Spleen (tissue), 11 donors: ENCODE measurements at regions not wholly inside any gene's neighbourhood (a gene's known extent, or its start where the extent isn't known, plus 50 kb on each side); places are given as distances from the start of the nearest gene placed in this dataset.
A peak's percentile ranks its signal among the peaks of the same experiment; 100 is the strongest.

ENCODE experiments used
- DNase-seq: peaks from one replicate; pipeline ENCODE4 v3.0.0-alpha.2; 2020
- H3K27ac ChIP-seq, 8 donors: fragments of 200-600 bp; sonication (generic) in 7 of 8; 1 replicate in 4 of 8; 2 replicates in 4 of 8; pipeline versions ENCODE4 v1.5.0 to v1.8.0; 2016 to 2021; ENCODE audit warnings: inconsistent platforms in 4 of 8, mild to moderate bottlenecking in 4 of 8, moderate library complexity in 1 of 8
- H3K27me3 ChIP-seq, 7 donors: fragments of 200-600 bp; sonication (generic) in 6 of 7; replicated peaks in 1 of 7; 1 replicate in 4 of 7; 2 replicates in 3 of 7; pipeline versions ENCODE4 v1.5.0 to v1.8.0; 2016 to 2021; ENCODE audit warnings: inconsistent platforms in 3 of 7, mild to moderate bottlenecking in 1 of 7
- H3K36me3 ChIP-seq, 6 donors: fragments of 200-600 bp; sonication (generic) in 5 of 6; 1 replicate in 4 of 6; 2 replicates in 2 of 6; pipeline versions ENCODE4 v1.5.0 to v1.8.0; 2016 to 2021; ENCODE audit warnings: inconsistent platforms in 2 of 6
- H3K4me1 ChIP-seq, 6 donors: fragments of 200-600 bp; sonication (generic) in 5 of 6; 1 replicate in 3 of 6; 2 replicates in 3 of 6; pipeline versions ENCODE4 v1.5.0 to v1.8.0; 2016 to 2021; ENCODE audit warnings: inconsistent platforms in 3 of 6
- H3K4me3 ChIP-seq, 8 donors: fragments of 200-600 bp; sonication (generic) in 7 of 8; 1 replicate in 4 of 8; 2 replicates in 4 of 8; pipeline versions ENCODE4 v1.5.0 to v1.8.0; 2016 to 2021; ENCODE audit warnings: inconsistent platforms in 4 of 8, mild to moderate bottlenecking in 4 of 8, moderate library complexity in 2 of 8
- H3K9me3 ChIP-seq, 8 donors: fragments of 200-600 bp; sonication (generic) in 7 of 8; 1 replicate in 4 of 8; 2 replicates in 4 of 8; pipeline versions ENCODE4 v1.5.0 to v1.8.0; 2016 to 2021; ENCODE audit warnings: inconsistent platforms in 4 of 8
- POLR2A ChIP-seq, 3 donors: fragments of 450-650 bp; IDR thresholded peaks; one replicate each; pipeline ENCODE4 v1.5.1; 2017; ENCODE audit warnings: antibody characterized with exemption in 3 of 3, mild to moderate bottlenecking in 1 of 3
- POLR2AphosphoS5 ChIP-seq, 3 donors: sonication (generic); formaldehyde crosslinking; IDR thresholded peaks; one replicate each; pipeline ENCODE4 v1.5.1; 2017; ENCODE audit warnings: antibody characterized with exemption in 3 of 3
- WGBS, 5 donors: extraction: QIAGEN DNeasy Blood & Tissue Kit in 3 of 5; methylation state at CpG; one replicate each; pipeline versions ENCODE4 v1.1.5 to v1.1.7; 2013 to 2018; 5-methylcytosine and 5-hydroxymethylcytosine counted together
- intact Hi-C: fragments of 100-400 bp; cut with DNase I; formaldehyde crosslinking; loops from one replicate; pipeline ENCODE4 v1.15.0; 2023; ENCODE audit warnings: low total_unique reads
- TF ChIP-seq, protein P1 (sequence below), 11 experiments: fragments of 200-600 bp in 7 of 11; fragments of 450-650 bp in 4 of 11; sonication (generic) in 4 of 11; IDR thresholded peaks in 8 of 11; conservative IDR thresholded peaks in 3 of 11; 1 replicate in 7 of 11; 2 replicates in 4 of 11; pipeline versions ENCODE4 v1.4.0 to v1.8.0; 2016 to 2021; ENCODE audit warnings: antibody characterized with exemption in 11 of 11, inconsistent platforms in 4 of 11, mild to moderate bottlenecking in 1 of 11
- donor health status: healthy with polysubstance abuse.
- donor health status: DM: no; HTN: no; CAD: no; lungs with moderate emphysema.
- donor health status: DM: no; HTN: no; CAD: no.
- donor health status: Bipolar disorder and iron deficiency.
- donor health status: healthy.
- donor health status: DM: no; HTN: no; CAD: no.
- donor health status: DM: yes; HTN: yes; CAD: no.

DNA sequence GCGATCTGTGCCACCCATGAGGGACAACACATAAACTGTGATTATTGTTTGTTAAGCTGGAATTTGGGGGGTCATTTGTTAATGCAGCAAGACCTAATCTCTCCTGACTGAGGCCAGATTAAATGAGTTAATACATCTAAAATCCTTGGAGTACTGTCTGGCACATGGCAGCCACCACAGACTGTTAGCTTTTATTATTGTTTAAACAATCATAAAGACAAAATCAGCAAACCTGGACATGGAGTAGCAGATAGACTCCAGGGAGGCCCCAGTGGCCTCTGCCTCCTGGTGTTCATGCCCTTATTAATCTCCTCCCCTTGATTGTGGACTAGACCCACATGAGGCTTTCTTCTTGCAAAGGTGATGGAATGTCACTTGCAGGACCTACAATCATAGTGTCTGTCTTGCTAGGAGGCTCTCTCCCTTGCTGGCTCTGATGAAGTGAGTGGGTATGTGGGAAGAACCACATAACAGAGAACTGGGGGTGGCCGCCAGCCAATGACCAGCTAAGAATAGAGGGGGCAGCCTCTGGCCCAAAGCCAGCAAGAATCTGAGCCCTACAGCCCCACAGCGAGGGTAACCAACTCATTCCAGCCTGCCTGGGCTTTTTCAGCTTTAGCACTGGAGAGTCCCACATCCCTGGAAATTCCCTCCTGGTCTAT, 142.0 kb downstream of the SCARB1 start:
- H3K27ac ChIP-seq = peak overlapping the region in 7 of 8 donors; percentile 15 to 76 (median 65)

GRCh38 chr12:124720681-124721500, 142.8 kb downstream of the SCARB1 start:
- TF ChIP-seq, protein P1, sequence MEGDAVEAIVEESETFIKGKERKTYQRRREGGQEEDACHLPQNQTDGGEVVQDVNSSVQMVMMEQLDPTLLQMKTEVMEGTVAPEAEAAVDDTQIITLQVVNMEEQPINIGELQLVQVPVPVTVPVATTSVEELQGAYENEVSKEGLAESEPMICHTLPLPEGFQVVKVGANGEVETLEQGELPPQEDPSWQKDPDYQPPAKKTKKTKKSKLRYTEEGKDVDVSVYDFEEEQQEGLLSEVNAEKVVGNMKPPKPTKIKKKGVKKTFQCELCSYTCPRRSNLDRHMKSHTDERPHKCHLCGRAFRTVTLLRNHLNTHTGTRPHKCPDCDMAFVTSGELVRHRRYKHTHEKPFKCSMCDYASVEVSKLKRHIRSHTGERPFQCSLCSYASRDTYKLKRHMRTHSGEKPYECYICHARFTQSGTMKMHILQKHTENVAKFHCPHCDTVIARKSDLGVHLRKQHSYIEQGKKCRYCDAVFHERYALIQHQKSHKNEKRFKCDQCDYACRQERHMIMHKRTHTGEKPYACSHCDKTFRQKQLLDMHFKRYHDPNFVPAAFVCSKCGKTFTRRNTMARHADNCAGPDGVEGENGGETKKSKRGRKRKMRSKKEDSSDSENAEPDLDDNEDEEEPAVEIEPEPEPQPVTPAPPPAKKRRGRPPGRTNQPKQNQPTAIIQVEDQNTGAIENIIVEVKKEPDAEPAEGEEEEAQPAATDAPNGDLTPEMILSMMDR (IDR thresholded peaks at IDR 0.05 in 8 of 11, conservative IDR thresholded peaks at IDR 0.05 in 3 of 11) = no peak
- TF ChIP-seq POLR2AphosphoS5 (IDR thresholded peaks at IDR 0.05) = peak in 2 of 3 donors; percentile 68 to 77
- H3K27ac ChIP-seq = peak overlapping the region in 7 of 8 donors; percentile 6 to 76 (median 65)
- no peaks in the 10 kb centered on the region for H3K36me3 ChIP-seq
- no peak for DNase-seq
- intact Hi-C loops = no loop called here
- peaks cover 0 to 45% (median 21%) of the 10 kb centered on the region in 6 donors for H3K4me1 ChIP-seq
- WGBS, 5 donors = 48 to 62% (median 53%) methylated on average over 15 to 16 of the region's 16 CpGs
- no peak overlapping the region for H3K4me3 ChIP-seq
- no peaks in the 10 kb centered on the region for H3K27me3 ChIP-seq
- H3K9me3 ChIP-seq = no peaks in the 10 kb centered on the region

More for the DNA sequence above, 142.0 kb downstream of the SCARB1 start:
- intact Hi-C loops = no loop called here
- Histone ChIP-seq H3K27me3 (no peaks in the 10 kb centered on the region), H3K4me1 (peaks cover 0 to 47% (median 22%) of the 10 kb centered on the region in 6 donors), H3K4me3 (no peak overlapping the region), H3K36me3 (no peaks in the 10 kb centered on the region), H3K9me3 (no peaks in the 10 kb centered on the region)
- 61 to 81% (median 72%) methylated on average over 3 of the region's 3 CpGs for WGBS, 5 donors
- TF ChIP-seq, protein P1 (IDR thresholded peaks at IDR 0.05 in 8 of 11, conservative IDR thresholded peaks at IDR 0.05 in 3 of 11) = no peak
- no peak for TF ChIP-seq POLR2AphosphoS5 (IDR thresholded peaks at IDR 0.05)
- no peak for TF ChIP-seq POLR2A (IDR thresholded peaks at IDR 0.05)
- DNase-seq = no peak

DNA sequence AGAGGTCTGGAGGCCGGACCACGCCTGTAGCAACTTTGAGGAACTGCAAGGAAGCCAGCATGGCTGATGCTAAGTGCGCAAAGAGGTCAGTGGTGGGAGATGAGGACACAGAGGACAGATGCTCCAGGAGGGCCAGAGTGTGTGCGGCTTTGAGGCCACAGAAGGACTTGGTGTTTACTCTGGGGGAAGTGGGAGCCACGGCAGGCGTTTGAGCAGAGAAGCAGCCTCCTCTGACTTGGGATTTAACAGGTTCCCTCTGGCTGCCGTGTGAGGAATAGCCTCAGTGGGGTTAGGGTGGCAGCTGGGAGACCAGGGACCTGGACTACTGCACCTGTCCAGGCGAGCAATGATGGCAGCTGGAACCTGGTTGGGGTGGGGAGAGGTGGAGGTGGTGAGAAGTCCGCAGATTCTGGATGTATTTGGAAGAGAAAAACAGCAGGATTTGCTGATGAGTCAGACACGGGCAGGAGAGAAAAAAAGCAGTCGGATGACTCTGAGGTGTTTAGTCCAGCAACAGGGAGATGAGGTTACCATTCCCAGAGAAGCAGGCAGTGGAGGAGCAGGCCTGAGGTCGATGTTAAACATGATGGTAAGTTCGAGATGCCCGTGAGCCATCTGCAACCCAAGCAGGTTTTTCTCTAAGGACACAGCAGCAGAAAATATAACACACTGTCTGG, 143.5 kb downstream of the SCARB1 start:
- H3K27me3 ChIP-seq = no peaks in the 10 kb centered on the region
- intact Hi-C loops = no loop called here
- no peak for DNase-seq
- peaks cover 0 to 45% (median 24%) of the 10 kb centered on the region in 6 donors for H3K4me1 ChIP-seq
- peak overlapping the region in 7 of 8 donors; percentile 6 to 76 (median 65) for H3K27ac ChIP-seq
- no peak overlapping the region for H3K4me3 ChIP-seq
- no peaks in the 10 kb centered on the region for H3K36me3 ChIP-seq
- no peaks in the 10 kb centered on the region for H3K9me3 ChIP-seq
- WGBS, 5 donors = 63 to 80% (median 73%) methylated on average over 14 of the region's 14 CpGs
- no peak for TF ChIP-seq POLR2A (IDR thresholded peaks at IDR 0.05)
- TF ChIP-seq, protein P1 (IDR thresholded peaks at IDR 0.05 in 8 of 11, conservative IDR thresholded peaks at IDR 0.05 in 3 of 11) = peak in 3 of 11 experiments; percentile 13 to 22 (median 20)
